AG04450 (cell line): ENCODE measurements at regions not wholly inside any gene's neighbourhood (a gene's known extent, or its start where the extent isn't known, plus 50 kb on each side); places are given as distances from the start of the nearest gene placed in this dataset.
A peak's percentile ranks its signal among the peaks of the same experiment; 100 is the strongest.

Experiments used
- CTCF ChIA-PET: fragments of 300-600, 350-600 bp; formaldehyde crosslinking; extraction: SDS; loops from one replicate; lab custom pipeline; 2022; ENCODE audit warnings: antibody characterized with exemption, inconsistent platforms; lab: Charles Lee
- POLR2A ChIA-PET: fragments of 350-600 bp; formaldehyde crosslinking; extraction: SDS; loops from one replicate; lab custom pipeline; 2021; ENCODE audit warnings: antibody characterized with exemption, inconsistent platforms; lab: Yijun Ruan, JAX
- DNase-seq: peaks from one replicate; pipeline ENCODE4 v3.0.0-alpha.2; 2011; ENCODE audit warnings: low read depth, low spot score
- H3K27ac ChIP-seq: one replicate; pipeline ENCODE4 v1.5.1; 2012; ENCODE audit warnings: low read depth, low read length, control low read depth
- H3K27me3 ChIP-seq: one replicate; pipeline ENCODE4 v1.6.0; 2012; ENCODE audit warnings: low read length; ENCODE audit not compliant: control insufficient read depth, insufficient read depth
- H3K4me3 ChIP-seq: 2 replicates; pipeline ENCODE4 v1.5.1; 2011; ENCODE audit warnings: mild to moderate bottlenecking, low read depth, low read length, control low read depth
- H3K9me3 ChIP-seq: 2 replicates; pipeline ENCODE4 v1.5.1; 2012; ENCODE audit warnings: low read length; ENCODE audit not compliant: control insufficient read depth, insufficient read depth
- CTCF ChIP-seq: IDR thresholded peaks from 2 replicates; pipeline ENCODE4 v1.5.1; 2011; ENCODE audit warnings: low read depth, low read length, control low read depth, inconsistent platforms

GRCh38 chr20:51132279-51132678 lies 109.4 kb upstream of the KCNG1 start:
- POLR2A ChIA-PET, result no interaction called here
- CTCF ChIA-PET, result interaction anchor here (1.3 kb wide), 1 partner anchor 174 kb away, joined by 3 read pairs; no protein-coding TSS in a partner anchor

GRCh38 chr20:51131811-51132210 lies 108.9 kb upstream of the KCNG1 start:
- no peak for DNase-seq
- TF ChIP-seq CTCF, result no peak
- Histone ChIP-seq H3K27ac (no peak overlapping the region), H3K4me3 (no peak overlapping the region), H3K27me3 (no peaks in the 10 kb centered on the region), H3K9me3 (no peaks in the 10 kb centered on the region)
- POLR2A ChIA-PET, result no interaction called here
- CTCF ChIA-PET, result interaction anchor here (1.3 kb wide), 1 partner anchor 175 kb away, joined by 3 read pairs; no protein-coding TSS in a partner anchor

More at GRCh38 chr20:51132279-51132678, 109.4 kb upstream of the KCNG1 start:
- no peaks in the 10 kb centered on the region for H3K27me3 ChIP-seq
- H3K27ac ChIP-seq, result no peak overlapping the region
- TF ChIP-seq CTCF, result no peak
- H3K9me3 ChIP-seq, result no peaks in the 10 kb centered on the region
- no peak overlapping the region for H3K4me3 ChIP-seq
- DNase-seq, result no peak

GRCh38 chr20:51129147-51129776 lies 106.4 kb upstream of the KCNG1 start:
- Histone ChIP-seq H3K27me3 (no peaks in the 10 kb centered on the region), H3K4me3 (no peak overlapping the region), H3K27ac (no peak overlapping the region), H3K9me3 (no peaks in the 10 kb centered on the region)
- CTCF ChIA-PET, result interaction anchor here (0.6 to 2.4 kb wide), 2 partner anchors 178 to 597 kb away, joined by 3 to 8 read pairs; no protein-coding TSS in a partner anchor
- DNase-seq, result no peak
- TF ChIP-seq CTCF, result no peak
- POLR2A ChIA-PET, result no interaction called here

- no peak overlapping the region for H3K4me3 ChIP-seq
- no peak for TF ChIP-seq CTCF
- peak overlapping the region; percentile 70 for H3K27ac ChIP-seq
- no peaks in the 10 kb centered on the region for H3K9me3 ChIP-seq
- POLR2A ChIA-PET, result no interaction called here
- CTCF ChIA-PET, result interaction anchor here (1.1 to 2.4 kb wide), 3 partner anchors 113 to 179 kb away, joined by 5 to 8 read pairs (median 5); no protein-coding TSS in a partner anchor
- DNase-seq, result peak; percentile 77
- H3K27me3 ChIP-seq, result no peaks in the 10 kb centered on the region
These were observed 105.3 kb upstream of the KCNG1 start for GRCh38 chr20:51128198-51128597.

- Histone ChIP-seq H3K9me3 (no peaks in the 10 kb centered on the region), H3K4me3 (no peak overlapping the region), H3K27me3 (no peaks in the 10 kb centered on the region), H3K27ac (peak overlapping the region; percentile 70)
- TF ChIP-seq CTCF, result no peak
- DNase-seq, result no peak
- CTCF ChIA-PET, result interaction anchor here (1.1 to 2.4 kb wide), 3 partner anchors 112 to 179 kb away, joined by 5 to 8 read pairs (median 5); no protein-coding TSS in a partner anchor
- POLR2A ChIA-PET, result no interaction called here
These were observed 104.8 kb upstream of the KCNG1 start for GRCh38 chr20:51127713-51128112.
